NCI-H1105 treated with DMSO at 0.1 percent for 48 hours (cell line): ENCODE measurements at regions not wholly inside any gene's neighbourhood (a gene's known extent, or its start where the extent isn't known, plus 50 kb on each side); places are given as distances from the start of the nearest gene placed in this dataset.

Source experiments
- DNase-seq: peaks from one replicate; lab custom pipeline; 2025; lab: John Stamatoyannopoulos, UW

DNA sequence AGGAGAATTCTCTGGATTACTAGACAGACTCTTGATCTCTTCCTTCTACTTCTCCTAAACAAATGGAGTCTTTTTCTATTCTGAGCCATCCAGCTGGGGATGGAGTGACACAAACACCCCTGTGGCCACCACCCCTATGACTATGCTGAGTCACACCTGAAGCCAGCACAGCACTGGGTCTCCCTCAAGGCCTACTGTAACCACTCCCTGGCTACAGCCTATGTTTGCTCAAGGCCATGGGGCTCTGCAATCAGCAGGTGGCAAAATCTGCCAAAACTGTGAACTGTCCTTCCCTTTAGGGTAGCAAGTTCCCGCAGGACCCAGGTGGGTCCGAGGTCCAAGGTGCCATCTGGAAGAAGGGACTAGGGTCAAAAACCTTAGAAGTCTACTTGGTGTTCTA lies 132.3 kb downstream of the TINAG start:
- no peak for DNase-seq

DNA sequence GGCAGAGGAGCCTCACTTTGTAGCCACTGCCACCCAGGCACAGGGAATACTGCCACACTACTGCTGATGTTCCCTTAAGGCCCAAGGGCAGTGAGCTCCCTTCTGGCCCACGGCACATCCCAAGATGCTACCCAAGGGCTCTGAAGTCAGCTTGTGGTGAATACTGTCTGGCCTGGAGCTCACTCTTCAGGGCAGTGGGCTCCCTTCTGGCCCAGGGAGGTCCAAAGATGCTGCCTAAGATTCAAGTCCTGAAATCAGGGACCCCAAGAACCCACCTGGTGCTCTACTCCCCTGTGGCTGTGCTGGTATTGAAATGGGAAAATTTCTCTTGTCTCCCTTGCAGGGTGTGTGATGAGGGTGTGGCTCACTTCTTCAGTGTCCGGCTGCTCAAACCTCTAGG lies 132.8 kb downstream of the TINAG start:
- DNase-seq: no peak

- no peak for DNase-seq
Measured at GRCh38 chr6:54441687-54442248, 133.5 kb downstream of the TINAG start.

GRCh38 chr6:54445207-54445606 lies 137.0 kb downstream of the TINAG start:
- DNase-seq: no peak

GRCh38 chr6:54448617-54449016 lies 140.4 kb downstream of the TINAG start:
- no peak for DNase-seq

GRCh38 chr6:54451516-54451915 lies 143.3 kb downstream of the TINAG start:
- no peak for DNase-seq

DNA sequence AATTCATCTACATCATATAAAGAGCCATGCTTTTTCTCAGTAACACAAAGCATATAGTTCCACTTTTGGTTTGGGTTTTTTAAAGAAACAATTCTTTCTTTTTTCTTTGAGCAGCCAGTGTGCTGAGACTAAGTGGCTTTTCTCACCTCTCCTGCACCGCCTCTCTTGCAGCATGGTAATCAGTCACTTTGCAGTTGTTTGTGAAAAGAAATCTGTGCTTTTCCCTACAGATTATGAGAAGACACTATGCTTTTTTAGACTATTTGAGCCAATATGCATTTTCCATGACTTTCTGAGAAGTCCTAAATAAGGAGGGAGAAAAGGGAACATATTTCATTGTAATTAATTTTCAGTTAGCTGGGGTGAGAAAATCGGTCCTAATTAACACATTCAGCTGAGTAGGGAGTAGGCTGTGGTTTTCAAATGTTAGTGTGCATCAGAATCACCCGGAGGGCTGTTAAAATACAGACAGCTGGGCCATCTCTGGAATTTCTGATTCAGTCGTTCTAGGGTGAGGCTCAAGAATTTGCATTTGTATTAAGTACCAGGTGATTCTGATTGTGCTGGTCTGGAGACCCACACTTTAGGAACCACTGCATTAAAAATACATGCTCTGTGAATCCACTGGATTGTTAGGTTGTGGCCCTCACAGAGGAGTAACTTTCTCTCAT lies 155.2 kb downstream of the TINAG start:
- no peak for DNase-seq

GRCh38 chr6:54465649-54466300 lies 157.5 kb downstream of the TINAG start:
- DNase-seq: no peak

DNA sequence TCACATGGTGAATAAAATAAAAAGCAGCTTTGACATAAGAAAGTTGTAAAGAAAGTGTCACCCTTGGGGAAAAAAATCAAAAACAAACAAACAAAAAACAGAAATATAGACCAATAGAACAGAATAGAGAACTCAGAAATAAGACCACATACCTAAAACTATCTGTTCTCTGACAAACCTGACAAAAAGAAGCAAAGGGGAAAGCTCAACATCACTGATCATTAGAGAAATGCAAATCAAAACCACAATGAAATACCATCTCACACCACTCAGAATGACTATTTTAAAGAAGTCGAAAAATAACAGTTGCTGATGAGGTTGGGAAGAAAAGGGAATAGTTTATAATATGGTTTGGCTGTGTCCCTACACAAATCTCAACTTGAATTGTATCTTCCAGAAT lies 159.1 kb downstream of the TINAG start:
- DNase-seq: no peak

DNA sequence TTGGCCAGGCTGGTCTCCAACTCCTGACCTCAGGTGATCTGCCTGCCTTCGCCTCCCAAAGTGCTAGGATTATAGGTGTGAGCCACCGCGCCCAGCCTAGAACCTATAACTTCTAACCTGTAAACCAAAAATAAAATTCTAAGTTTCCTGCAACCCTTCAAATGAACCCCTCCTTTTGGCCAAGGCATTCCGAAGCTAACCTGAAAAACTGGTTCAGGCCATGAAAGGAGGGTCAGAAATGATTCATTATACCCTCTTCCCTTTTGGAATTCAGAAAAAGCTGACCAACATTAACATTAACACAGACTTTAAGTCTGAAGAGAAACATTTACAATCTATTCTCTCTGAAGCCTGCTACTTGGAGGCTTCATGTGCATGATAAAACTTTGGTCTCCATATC lies 165.1 kb downstream of the TINAG start:
- no peak for DNase-seq

- DNase-seq: no peak
Measured at GRCh38 chr6:54474898-54475297, 166.7 kb downstream of the TINAG start.

DNA sequence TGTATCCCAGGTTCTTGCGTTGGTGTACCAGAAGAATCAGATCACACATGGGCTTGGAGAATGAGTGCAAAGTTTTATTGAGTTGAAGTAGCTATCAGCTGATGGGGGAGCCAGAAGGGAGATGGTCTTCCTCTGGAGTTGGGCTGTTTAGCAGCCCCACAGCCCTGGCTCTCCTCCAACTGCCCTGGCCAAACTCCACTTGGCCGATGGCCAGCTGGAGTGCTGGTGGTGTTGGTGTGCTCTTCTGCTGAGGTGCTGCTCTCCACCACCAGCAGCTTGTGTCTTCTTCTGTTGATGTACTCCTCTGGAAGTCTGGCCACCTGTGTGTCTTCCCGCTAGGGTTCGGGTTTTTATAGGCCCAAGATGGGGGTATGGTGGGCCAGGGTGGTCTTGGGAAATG lies 172.8 kb downstream of the TINAG start:
- DNase-seq: no peak

- no peak for DNase-seq
Measured at GRCh38 chr6:54491431-54491830, 183.2 kb downstream of the TINAG start.

DNA sequence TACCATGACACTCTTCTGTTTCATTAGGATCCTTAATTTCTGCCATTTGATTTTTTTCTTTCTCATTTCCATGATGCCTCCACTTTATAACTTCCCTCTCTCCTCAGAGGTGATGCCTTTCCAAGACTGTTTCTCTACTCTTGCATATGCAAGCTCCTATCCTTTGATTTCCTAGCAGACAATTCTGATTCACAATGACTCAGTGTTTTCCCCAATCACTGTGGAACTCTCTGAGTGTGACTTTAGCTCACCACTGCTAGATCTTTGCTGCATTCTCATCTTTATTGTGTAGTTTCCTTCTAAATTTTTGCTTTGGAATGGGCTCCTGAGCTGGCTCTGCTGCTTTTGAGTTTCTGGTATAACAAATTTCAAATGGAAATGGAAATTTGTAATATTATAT lies 184.9 kb downstream of the TINAG start:
- DNase-seq: no peak

GRCh38 chr6:54503144-54503543 lies 194.9 kb downstream of the TINAG start:
- DNase-seq: no peak

DNA sequence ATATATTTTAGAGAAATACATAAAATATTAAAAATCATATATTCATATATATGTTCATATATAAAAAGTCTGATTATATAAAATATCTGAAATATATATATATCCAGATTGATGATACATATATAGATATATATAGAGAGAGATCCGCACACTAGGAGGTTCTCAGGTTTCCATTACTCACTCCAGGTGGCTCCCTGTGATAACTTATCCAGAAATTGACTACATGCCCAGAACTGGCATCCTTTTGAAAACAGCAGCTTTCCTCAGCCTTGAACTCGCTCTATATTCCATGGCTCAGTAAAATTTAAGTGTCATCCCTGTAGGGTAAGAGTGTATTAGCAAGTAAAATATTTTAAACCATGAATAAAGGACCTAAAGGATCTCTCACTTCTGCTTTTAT lies 206.8 kb downstream of the TINAG start:
- peak; percentile 69 for DNase-seq

GRCh38 chr6:54515713-54516112 lies 207.5 kb downstream of the TINAG start:
- DNase-seq: no peak

GRCh38 chr6:54516321-54516720 lies 208.1 kb downstream of the TINAG start:
- DNase-seq: peak; percentile 86

- DNase-seq: no peak
Measured at GRCh38 chr6:54519161-54519560, 210.9 kb downstream of the TINAG start.

GRCh38 chr6:54525731-54526130 lies 217.5 kb downstream of the TINAG start:
- no peak for DNase-seq

DNA sequence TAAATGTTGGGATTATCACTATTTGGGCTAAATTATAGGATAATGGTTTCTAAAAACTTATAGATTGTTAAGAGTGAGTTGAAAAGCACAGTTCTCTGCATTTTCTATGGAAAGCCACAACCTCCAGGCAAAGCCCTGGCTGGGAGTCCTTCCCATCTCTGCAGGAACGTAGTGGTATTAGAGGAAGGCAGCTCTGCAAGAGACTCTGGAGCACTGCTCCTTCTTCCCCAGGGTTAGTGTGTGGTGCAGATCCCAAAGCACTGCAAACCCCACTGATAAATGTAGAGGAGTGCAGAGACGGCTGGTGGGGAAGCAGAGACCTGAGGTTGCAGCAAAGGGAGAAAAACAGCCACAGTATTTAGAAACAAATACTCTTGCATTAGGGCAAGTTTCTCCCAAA lies 225.3 kb downstream of the TINAG start:
- DNase-seq: no peak

DNA sequence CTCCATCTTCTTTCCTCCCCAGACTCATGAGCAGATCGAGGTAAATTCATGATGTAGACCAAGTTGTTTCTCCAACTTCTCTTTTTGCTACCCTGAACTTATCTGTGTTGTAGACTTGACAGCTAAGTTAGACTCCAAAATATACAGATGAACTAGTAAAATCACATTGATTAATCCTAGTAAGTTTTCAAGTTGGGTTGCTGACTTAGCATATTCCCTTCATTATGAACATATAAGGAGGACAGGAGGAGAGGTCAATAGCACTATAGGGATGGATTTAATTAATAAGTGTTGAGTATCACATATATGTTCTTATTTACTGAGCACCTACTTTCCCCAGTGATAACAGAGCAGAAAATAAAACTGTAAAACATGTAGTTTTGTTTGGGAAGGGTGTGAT lies 227.3 kb downstream of the TINAG start:
- DNase-seq: no peak

DNA sequence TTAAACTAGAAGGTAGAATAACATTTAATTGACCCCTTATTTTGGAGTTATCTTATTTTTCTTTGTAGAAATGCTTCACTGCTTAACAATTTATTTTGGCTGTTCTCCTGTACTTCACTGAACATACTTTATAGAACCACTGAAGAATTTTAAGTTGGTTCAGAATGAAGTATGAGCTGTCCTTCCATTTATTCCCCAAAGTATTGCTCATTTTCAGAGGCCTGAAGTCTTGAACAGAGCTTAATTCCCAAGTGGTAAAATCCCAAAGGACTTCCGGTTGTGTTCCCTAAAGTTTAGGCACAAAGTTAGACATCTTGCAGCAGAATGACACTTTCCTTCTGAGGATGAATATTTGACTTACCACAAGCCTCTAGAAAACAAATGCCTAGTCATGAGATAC lies 233.3 kb downstream of the TINAG start:
- no peak for DNase-seq

DNA sequence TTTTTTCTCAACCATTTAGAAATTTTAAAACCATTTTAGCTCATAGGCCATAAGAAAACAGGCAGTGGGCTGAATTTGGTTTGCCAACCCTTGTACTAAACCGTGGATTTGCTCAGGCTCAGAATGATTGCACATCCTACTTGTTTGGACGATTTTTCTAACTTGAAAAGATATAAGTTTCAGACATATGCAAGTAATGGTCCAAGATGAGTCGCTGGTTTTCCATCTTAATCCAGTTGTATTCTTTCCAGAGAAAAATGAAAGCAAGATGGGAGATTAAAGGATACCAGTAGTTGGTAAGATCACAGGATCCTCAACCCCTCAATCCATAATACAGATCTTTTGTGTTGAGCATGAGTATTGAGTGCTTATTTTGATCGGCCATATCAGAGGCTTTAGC lies 250.9 kb downstream of the TINAG start:
- DNase-seq: no peak
